Activated CD8-positive, alpha-beta memory T cell treated with anti-CD3 and anti-CD28 coated beads for 1 hour (primary cell): ENCODE measurements at regions not wholly inside any gene's neighbourhood (a gene's known extent, or its start where the extent isn't known, plus 50 kb on each side); places are given as distances from the start of the nearest gene placed in this dataset.
"Not testable (repeated sequence)": the region's sequence is repeated elsewhere in the genome, so short reads cannot be mapped to it uniquely, and the experiment has no call there.

ENCODE experiments used
- DNase-seq, 2 donors: peaks; one replicate each; pipeline ENCODE4 v3.0.0-alpha.2; 2020; ENCODE audit warnings: low read depth in 1 of 2; ENCODE audit errors: extremely low read depth in 1 of 2

DNA sequence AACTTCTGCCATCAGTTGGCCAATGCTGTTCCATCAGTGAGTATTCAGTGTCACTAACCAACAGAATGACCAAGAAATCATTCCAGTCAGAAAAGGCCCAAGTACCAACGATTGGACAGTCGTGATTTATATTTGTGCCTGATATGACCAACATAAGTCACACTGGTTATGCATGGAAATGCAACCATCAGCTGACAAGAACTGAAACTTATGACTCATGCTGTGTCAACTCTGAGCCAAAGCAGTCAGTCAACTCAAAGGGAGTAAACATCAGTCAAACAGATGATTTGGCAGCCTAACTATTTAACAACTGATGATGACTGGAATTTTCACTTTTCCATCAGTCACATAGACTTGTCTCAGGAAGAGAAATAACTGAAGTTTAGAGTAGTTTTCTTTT is 142.4 kb downstream of the ANXA2 start:
- DNase-seq: no peak

DNA sequence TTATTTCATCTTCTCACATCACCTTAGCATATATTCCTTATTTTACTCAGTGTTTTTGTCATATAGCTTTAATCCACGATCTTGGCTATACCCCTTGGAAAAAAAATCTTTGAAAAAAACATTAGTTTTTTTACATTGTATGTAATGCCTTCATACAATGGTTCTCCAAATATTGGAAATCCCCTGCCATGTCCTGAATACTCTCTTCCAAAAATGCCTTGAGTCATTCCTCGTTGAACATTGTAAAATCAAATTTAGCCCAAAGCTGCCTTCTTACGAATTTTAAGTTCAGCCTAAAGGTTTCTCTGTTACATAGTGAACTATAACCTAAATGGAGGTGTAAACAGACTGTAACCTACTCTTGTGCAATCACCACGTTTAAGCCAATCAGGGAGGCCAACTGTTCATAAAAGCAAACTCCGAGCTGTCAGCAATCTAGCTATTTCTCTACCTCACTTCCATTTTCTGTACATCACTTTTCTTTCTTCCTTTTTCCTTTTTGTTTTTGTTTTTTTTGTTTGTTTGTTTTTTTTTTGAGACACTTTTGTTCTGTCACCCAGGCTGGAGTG is 140.1 kb downstream of the ANXA2 start:
- DNase-seq: no peak

DNA sequence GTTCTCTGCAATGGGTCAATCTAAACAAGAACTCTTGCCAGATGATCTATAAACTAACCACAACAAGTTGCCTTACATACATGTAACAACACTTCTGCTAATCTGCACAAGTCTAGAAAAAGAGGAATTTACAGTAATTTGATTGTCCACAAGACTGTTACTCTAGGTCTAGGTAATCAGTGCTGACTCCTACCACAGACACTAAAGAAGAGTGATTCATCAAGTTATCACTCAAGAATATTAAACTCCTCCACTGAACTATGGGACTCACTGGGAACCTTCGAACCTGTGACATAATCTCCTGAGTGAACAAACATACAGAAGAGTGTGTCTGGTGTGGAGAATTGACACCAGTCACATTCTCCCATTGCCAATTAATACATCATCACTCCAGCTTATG is 138.3 kb downstream of the ANXA2 start:
- DNase-seq: no peak

- no peak for DNase-seq
These were observed 133.7 kb downstream of the ANXA2 start for GRCh38 chr15:60264088-60264487.

DNA sequence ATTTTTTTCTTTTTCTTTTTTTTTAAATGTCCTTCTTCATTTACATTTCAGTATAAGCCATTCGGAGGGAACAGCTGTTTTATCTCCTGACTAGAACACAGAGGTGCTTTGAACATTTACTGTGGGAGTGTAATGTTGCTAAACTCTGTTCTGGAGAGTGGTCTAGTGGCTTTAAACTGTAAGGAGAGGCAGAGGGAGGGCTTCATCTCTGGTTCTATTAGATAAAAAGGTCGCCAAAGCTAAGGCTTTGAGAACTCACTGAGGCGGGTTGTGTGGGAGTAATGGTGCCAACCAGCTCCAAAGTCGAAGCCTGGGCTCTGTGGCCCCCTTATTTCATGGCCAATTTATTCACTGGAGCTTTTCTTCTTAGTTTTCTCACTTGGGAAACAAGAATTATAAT is 133.2 kb downstream of the ANXA2 start:
- no peak for DNase-seq

DNA sequence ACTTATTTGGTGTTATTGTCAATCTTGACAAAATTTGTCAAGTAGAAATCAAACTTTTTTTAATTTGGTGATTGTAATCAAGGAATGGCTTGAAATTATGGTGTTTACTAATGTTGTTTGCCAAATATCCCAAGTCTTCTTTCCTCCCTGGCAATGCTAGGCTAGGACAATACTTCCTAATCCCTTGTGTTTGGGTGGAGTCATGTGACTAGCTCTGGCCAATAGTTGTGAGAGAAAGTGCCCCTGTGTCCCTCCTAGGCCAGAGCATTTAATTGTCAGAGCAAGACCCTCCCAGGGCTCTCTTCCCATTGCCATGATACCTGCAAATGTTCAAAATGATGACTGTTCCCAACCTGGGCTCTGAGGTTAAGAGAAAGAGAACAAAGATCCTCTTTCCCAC is 132.7 kb downstream of the ANXA2 start:
- no peak for DNase-seq

- no peak for DNase-seq
These were observed 125.2 kb downstream of the ANXA2 start for GRCh38 chr15:60272623-60273022.

DNA sequence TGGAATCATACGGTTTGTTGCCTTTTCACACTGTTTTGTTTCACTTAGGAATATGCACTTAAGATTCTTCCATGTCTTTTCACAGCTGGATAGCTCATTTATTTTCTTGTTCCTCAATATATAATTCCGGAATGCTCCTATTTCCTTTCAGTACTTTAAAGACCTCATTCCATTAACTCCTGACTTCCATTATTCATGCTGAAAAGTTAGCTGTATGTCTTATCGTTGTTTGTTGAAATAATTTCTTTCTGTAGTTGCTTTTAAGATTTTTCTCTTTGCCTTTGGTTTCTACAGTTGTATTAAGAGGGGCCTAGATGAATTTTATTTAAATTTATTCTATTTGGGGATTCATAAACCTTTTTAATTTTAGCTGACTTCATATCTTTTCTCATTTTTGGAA is 122.2 kb downstream of the ANXA2 start:
- DNase-seq: no peak

DNA sequence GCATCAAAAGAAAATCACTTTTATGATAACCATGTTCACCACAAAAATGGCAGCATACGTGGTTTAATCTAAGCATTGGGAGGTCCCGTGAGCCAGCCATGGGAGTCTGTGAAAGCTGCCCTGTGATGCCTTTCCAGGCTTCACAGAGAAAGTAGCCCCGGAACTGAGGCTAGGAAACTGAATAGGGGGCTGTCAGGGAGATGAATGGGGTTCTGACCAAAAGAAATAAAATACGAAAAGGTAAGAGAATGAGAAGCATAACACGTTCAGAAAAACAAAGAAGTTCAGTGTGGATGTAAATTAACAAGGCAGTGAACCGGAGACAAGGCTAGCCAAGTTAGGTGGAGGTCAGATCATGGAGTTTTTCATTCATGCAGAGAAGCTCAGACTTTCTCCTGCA is 118.9 kb downstream of the ANXA2 start:
- DNase-seq: no peak

- DNase-seq: no peak
These were observed 117.5 kb downstream of the ANXA2 start for GRCh38 chr15:60280259-60280658.

DNA sequence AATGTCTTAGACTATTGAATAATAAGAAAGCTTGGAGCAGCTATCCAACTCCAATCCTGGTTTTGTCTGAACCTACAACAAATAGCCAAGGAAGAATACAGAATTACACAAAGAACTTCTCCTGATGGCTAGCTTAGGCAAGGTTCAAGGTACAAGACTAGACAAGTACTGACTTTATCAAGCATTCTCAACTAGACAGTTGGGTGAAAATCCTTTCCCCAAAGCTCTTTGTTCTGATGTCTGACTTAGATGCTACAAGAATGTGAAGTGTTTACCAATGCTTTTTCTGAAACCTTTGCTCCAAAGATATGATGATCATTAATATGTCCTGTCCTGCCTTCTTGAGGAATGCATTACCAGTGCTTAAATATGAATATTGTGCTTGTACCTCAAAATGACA is 113.8 kb downstream of the ANXA2 start:
- no peak for DNase-seq

GRCh38 chr15:60295901-60296300 is 101.9 kb downstream of the ANXA2 start:
- DNase-seq: not testable (repeated sequence)

GRCh38 chr15:60297047-60297446 is 100.7 kb downstream of the ANXA2 start:
- no peak for DNase-seq
